ENCODE measurements at regions not wholly inside any gene's neighbourhood (a gene's known extent, or its start where the extent isn't known, plus 50 kb on each side); places are given as distances from the start of the nearest gene placed in this dataset.
"Not testable (repeated sequence)": the region's sequence is repeated elsewhere in the genome, so short reads cannot be mapped to it uniquely, and the experiment has no call there.

GRCh38 chr7:35975851-35976454 is 175.1 kb downstream of the SEPTIN7 start:
- peak; percentile 12 to 57 for DNase-seq

GRCh38 chr7:35978816-35979640 is 174.0 kb upstream of the EEPD1 start:
- DNase-seq = not testable (repeated sequence)

GRCh38 chr7:35982600-35982999 is 170.5 kb upstream of the EEPD1 start:
- DNase-seq = no peak

GRCh38 chr7:35983626-35984025 is 169.4 kb upstream of the EEPD1 start:
- DNase-seq = no peak

GRCh38 chr7:35985126-35985754 is 167.8 kb upstream of the EEPD1 start:
- peak in 1 of 2 experiments; percentile 18 for DNase-seq

DNA sequence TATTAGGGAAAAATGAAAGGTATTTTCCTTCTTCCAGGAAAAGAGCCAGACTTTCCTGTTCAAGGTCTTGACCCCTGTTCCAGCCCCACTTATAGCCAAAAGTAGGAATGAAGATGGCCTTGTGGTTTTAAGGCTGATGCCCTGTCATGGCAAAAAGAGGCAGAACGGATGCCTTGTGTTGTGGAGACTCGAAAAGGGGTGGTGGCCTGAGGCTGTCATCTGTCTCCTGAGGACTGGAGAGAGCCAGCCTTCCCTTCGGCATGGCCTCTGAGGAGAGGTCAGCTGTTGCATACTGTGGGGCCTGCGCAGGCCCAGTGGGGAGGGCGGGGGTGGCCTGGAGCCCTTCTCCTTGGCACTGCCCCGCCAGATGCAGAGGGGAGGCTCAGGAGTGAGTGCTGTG is 166.0 kb upstream of the EEPD1 start:
- DNase-seq = no peak

- no peak for DNase-seq
These were observed 164.9 kb upstream of the EEPD1 start for GRCh38 chr7:35988105-35988504.

DNA sequence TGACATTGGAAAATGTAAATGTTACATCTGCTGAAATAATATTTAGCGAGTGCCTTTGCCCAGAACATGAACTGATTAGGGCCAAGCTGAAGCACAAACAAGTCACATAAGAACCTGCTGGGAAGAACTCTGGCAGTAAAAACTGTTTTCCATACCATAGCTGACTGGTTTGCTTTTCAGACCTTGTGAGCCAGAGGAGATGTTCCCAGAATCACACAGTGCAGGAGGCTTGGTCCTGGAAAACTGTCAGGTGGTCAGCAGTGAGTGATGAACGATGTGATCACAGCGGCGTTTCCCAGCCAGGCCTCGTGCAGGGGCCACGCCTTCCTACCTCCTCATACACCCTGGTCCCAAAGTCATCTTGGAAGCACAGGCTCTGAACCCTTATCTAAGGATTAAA is 164.2 kb upstream of the EEPD1 start:
- DNase-seq = no peak

DNA sequence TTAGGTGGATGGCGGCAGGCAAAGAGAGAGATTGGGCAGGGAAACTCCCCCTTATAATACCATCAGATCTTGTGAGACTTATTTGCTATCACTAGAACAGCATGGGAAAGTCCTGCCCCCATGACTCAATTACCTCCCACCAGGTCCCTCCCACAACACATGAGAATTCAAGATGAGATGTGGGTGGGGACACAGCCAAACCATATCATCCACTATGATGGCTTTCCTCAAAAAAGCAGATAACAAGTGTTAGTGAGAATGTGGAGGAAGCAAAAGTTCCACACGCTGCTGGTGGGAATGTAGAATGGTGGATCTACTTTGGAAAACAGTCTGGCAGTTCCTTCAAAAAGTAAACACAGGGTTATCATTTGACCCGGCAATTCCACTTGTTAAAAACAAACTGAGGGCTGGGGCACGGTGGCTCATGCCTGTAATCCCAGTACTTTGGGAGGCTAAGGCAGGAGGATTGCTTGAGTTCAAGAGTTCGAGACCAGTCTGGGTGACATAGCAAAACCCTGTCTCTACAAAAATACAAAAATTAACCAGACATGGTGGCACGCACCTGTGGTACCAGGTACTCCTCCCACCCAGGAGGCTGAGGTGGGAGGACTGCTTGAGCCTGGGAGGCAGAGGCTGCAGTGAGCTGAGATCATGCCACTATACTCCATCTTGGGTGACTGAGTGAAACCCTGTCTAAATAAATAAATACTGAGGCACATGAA is 161.4 kb upstream of the EEPD1 start:
- DNase-seq = no peak

DNA sequence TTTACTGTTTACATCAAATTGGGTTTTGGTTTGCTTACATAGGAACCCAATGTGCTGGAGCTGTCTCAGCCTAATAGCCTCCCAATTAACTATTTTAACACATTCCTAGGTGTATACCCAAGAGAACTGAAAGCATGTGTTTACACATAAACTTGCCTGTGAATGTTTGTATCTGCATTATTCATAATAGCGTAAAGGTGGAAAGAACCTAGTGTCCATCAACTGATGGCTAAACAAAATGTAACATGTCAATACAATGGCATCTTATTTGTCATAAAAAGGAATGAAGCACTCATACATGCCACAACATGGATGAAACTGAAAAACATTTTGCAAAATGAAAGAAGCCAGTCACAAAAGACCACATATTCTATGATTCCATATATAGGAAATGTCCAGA is 160.6 kb upstream of the EEPD1 start:
- no peak for DNase-seq

DNA sequence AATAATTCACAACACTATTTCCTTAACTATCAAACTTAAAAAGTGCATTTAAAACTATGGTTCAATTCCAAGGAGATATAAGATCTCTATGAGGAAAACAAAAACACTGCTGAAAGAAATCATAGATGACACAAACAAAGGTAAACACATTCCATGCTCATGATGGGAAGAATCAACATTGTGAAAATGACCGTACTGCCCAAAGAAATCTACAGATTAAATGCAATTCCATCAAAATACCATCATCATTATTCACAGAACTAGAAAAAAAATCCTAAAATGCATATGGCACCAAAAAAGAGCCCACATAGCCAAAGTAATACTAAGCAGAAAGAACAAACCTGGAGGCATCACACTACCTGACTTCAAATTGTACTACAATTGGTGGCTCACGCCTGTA is 159.9 kb upstream of the EEPD1 start:
- DNase-seq = no peak

DNA sequence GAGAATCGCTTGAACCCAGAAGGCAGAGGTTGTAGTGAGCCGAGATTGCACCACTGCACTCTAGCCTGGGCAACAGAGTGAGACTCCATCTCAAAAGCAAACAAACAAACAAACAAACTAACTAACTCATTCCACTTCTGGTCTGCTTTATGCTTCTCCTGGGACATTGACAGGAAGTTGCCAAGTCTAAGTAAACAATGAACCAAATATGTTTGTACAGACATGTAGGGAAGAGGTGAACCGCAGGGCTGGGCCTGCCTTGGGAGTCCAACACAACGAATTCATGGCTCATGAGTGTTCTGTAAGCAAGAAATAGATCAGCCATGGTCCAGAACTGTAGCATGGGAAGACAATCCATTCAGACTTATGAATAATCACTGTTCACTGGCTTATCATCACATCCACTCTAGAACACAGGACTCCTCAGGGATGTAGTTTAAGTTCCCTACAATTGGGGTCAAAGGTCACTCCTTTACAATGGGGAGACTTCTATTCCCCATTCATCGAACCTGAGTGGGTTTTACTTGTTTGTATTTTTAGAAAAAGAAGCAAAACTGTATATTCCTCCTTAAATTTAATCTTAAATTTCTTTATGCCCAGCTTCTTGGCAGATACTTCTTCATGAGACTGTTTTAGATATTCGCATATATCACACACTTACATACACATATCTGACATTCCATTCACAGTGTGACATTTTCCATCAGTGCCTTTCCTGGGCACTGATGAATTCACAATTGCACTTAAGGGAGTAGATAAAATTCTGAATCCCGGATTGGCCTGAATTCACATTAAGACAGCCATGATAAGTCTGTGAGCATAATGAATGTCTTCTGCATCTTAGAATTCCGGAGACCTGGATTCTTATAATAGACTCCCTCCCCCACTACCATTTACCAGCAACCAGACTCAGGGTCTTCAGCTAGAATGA is 159.1 kb upstream of the EEPD1 start:
- DNase-seq = no peak

DNA sequence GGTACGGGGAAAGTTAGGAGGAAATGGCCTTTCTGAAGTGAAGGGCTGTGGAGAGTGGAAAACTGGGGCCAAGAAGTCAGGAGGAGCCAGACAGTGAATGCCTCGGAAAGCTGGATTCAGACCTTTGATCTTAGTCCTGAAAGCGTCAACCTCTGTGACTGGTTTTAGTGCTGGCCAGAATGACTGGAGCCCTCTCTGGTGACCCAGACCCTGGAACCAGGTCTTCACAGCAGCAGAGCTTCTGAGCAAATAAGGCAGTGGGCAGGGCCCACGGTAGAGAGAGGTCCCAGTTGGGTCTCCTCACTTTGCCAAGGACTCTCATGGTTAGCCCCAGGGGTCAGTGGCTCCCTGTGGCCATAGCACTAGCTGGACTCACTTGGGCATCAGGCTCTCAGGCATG is 157.7 kb upstream of the EEPD1 start:
- DNase-seq = no peak

DNA sequence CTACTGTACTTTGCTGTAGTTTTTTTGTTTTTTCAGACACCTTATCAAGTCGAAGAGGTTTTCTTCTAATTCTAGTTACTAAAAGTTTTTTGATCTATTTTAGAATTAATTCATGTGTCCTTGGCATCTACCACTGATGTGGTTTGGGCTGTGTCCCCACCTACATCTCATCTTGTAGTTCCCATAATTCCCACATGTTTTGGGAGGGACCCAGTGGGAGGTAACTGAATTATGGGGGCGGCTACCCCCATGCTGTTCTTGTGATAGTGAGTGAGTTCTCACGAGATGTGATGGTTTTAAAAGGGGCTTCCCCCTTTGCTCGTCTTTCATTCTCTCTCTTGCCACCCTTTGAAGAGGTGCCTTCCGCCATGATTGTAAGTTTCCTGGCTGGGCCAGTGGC is 154.6 kb upstream of the EEPD1 start:
- DNase-seq = no peak

DNA sequence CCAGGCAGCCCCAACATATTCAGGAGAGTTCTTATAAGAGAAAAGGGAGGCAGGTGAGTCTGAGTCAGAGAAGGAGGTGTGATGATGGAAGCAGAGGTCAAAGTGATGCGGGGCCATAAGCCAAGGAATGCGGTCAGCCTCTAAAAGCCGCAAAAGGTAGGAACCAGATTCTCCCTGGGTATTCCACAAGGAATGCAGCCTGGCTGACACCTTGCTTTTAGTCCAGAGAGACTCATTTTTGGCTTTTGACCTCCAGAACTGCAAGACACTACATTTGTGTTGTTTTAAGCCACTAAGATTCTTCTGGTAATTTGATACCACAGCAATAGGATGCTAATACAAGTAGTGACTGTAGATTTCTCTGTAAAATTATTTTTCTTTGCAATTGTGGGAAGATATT is 151.5 kb upstream of the EEPD1 start:
- no peak for DNase-seq

DNA sequence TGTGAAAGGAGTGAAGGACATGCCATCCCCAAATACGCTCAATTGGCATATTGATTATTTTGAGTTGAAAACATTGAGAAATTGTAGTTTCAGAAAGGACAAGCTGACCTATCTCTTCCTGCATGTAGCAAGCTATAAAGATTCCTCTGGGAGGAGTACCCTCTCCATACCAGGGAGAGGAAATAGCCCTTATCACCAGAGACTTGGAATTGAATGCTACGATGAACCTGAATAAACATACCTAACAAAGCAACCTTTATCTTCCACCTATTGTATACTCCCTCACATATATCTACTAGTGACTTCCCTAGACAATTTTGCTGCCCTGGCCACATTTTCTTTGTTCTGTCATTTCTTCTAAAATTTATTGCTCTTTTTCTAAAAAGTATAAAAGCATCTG is 150.2 kb upstream of the EEPD1 start:
- no peak for DNase-seq

- DNase-seq = no peak
These were observed 149.7 kb upstream of the EEPD1 start for GRCh38 chr7:36003343-36003742.

GRCh38 chr7:36005293-36005692 is 147.8 kb upstream of the EEPD1 start:
- no peak for DNase-seq

DNA sequence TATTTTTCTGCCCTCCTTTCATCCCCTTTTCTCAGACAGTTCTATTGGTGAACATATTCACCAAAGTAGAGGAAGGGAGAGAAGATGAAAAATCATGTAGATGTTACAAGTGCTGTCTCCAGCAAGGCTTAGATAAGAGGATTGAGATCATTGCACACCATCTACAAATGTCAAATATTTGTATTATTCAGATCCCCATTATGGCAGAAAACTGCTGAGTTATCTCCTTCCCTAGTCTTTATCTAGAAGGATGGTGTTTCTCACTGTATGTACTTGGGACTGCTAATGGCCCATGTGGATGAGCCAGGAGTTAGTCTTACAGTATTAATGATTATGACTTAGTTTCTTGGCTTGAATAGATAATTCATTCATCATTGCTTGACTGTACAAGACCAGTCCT is 147.2 kb upstream of the EEPD1 start:
- DNase-seq = no peak

GRCh38 chr7:36006636-36007229 is 146.3 kb upstream of the EEPD1 start:
- no peak for DNase-seq

GRCh38 chr7:36010656-36011587 is 142.1 kb upstream of the EEPD1 start:
- DNase-seq = no peak

All from SW 1271 (cell line).